ENCODE measurements at regions not wholly inside any gene's neighbourhood (a gene's known extent, or its start where the extent isn't known, plus 50 kb on each side); places are given as distances from the start of the nearest gene placed in this dataset.

DNA sequence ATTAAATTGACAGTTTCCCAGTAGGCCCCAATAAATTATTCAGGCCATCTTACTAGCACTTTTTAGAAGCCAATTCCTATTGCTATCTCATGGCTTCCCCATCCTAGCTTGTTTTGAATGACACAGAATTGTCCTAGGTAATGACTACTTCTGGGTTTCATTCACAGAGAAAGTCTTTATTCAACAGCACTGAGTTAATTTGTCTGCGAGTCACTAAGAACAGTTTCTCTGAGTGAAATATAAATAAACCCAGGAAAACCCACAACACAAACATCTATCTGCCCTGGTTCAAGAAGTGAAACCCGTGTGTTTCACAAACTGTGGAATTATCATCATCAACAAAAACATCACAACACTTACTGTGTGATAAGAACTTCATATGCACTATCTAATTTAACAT, 1366.8 kb downstream of the EPHA7 start:
- Histone ChIP-seq H3K27me3 (ENCODE audit: insufficient read depth, low read length) (no peaks in the 10 kb centered on the region), H3K14ac (ENCODE audit: insufficient read depth, low read length) (no peak overlapping the region), H3K27ac (ENCODE audit: insufficient read length, low read depth, low read length) (no peak overlapping the region), H2AFZ (ENCODE audit: low read length) (no peak overlapping the region), H3K23me2 (ENCODE audit: insufficient read length, low read depth, low read length, poor library complexity, severe bottlenecking) (no peaks in the 10 kb centered on the region), H3K18ac (ENCODE audit: insufficient read length, low read depth, low read length) (no peak overlapping the region), H2BK20ac (ENCODE audit: low read depth, low read length, poor library complexity, severe bottlenecking) (no peak overlapping the region), H3K9ac (ENCODE audit: extremely low read depth, insufficient read length, low read length) (no peak overlapping the region), H3K4me2 (ENCODE audit: insufficient read depth, insufficient read length, low read length) (no peak overlapping the region), H3K56ac (ENCODE audit: insufficient read length, low read depth, low read length) (no peak overlapping the region), H3K79me2 (ENCODE audit: insufficient read depth, low read length) (no peaks in the 10 kb centered on the region), H4K91ac (ENCODE audit: insufficient read length, low read depth, low read length) (no peak overlapping the region), H3T11ph (ENCODE audit: low read length) (no peak overlapping the region), H3K79me1 (ENCODE audit: insufficient read depth, low read depth, low read length, poor library complexity, severe bottlenecking) (no peaks in the 10 kb centered on the region), H3K4me1 (ENCODE audit: insufficient read depth, low read length) (no peaks in the 10 kb centered on the region), H2BK15ac (ENCODE audit: low read depth, low read length) (no peak overlapping the region), H3K23ac (ENCODE audit: insufficient read length, low read depth, low read length) (no peak overlapping the region), H3K4ac (ENCODE audit: low read depth, low read length) (no peak overlapping the region), H3K9me3 (ENCODE audit: control insufficient read depth, low read depth, low read length) (no peaks in the 10 kb centered on the region), H4K8ac (replicated peaks; ENCODE audit: insufficient read length, low read depth, low read length) (no peak overlapping the region), H2BK5ac (ENCODE audit: insufficient read length, low read length) (no peak overlapping the region), H2BK12ac (ENCODE audit: insufficient read length, low read depth, low read length) (no peak overlapping the region), H4K5ac (ENCODE audit: insufficient read length, low read depth, low read length) (no peak overlapping the region), H4K20me1 (ENCODE audit: control insufficient read depth, insufficient read depth, insufficient read length) (no peaks in the 10 kb centered on the region), H2BK120ac (ENCODE audit: low read depth, low read length, poor library complexity, severe bottlenecking) (no peak overlapping the region), H2AK5ac (ENCODE audit: insufficient read length, low read length) (no peak overlapping the region)
- TF ChIP-seq, protein P1, sequence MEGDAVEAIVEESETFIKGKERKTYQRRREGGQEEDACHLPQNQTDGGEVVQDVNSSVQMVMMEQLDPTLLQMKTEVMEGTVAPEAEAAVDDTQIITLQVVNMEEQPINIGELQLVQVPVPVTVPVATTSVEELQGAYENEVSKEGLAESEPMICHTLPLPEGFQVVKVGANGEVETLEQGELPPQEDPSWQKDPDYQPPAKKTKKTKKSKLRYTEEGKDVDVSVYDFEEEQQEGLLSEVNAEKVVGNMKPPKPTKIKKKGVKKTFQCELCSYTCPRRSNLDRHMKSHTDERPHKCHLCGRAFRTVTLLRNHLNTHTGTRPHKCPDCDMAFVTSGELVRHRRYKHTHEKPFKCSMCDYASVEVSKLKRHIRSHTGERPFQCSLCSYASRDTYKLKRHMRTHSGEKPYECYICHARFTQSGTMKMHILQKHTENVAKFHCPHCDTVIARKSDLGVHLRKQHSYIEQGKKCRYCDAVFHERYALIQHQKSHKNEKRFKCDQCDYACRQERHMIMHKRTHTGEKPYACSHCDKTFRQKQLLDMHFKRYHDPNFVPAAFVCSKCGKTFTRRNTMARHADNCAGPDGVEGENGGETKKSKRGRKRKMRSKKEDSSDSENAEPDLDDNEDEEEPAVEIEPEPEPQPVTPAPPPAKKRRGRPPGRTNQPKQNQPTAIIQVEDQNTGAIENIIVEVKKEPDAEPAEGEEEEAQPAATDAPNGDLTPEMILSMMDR (conservative IDR thresholded peaks at IDR 0.05), result no peak
- no peak overlapping the region for H3K27ac Mint-ChIP-seq
- no peaks in the 10 kb centered on the region; a peak in 1 of 7 replicates for H3K36me3 Mint-ChIP-seq (ENCODE audit: insufficient read depth in 1 of 3, low read depth in 3 of 3)
- DNase-seq, result no peak
- H3K27me3 Mint-ChIP-seq (ENCODE audit: low read depth), result no peaks in the 10 kb centered on the region
- no CpG with 5 or more reads among the region's 2 CpGs for WGBS (ENCODE audit: extremely low coverage, insufficient read length, low lambda C conversion rate)
- H3K9me3 Mint-ChIP-seq, result no peaks in the 10 kb centered on the region
- H3K4me1 Mint-ChIP-seq, result no peaks in the 10 kb centered on the region
- H3K4me3 Mint-ChIP-seq, result no peak overlapping the region

Data from H9 (cell line).